Right atrium auricular region (tissue), 2 donors: ENCODE measurements at regions not wholly inside any gene's neighbourhood (a gene's known extent, or its start where the extent isn't known, plus 50 kb on each side); places are given as distances from the start of the nearest gene placed in this dataset.
A peak's percentile ranks its signal among the peaks of the same experiment; 100 is the strongest.

Experiments used
- DNase-seq: peaks from one replicate; pipeline ENCODE4 v3.0.0-alpha.2; 2019; ENCODE audit warnings: low spot score
- H3K27ac ChIP-seq, 2 donors: fragments of 200-600 bp; sonication (generic); 1 replicate in 1 of 2; 2 replicates in 1 of 2; pipeline ENCODE4 v1.5.1; 2016 to 2019
- H3K27me3 ChIP-seq, 2 donors: fragments of 200-600 bp; sonication (generic); one replicate each; pipeline versions ENCODE4 v1.5.1 to v1.6.0; 2017 to 2019
- H3K36me3 ChIP-seq: fragments of 200-600 bp; sonication (generic); one replicate; pipeline ENCODE4 v1.5.1; 2016
- H3K4me1 ChIP-seq, 2 donors: fragments of 200-600 bp; sonication (generic); one replicate each; pipeline versions ENCODE4 v1.5.1 to v1.6.0; 2017 to 2019
- H3K4me3 ChIP-seq, 2 donors: fragments of 200-600 bp; sonication (generic); 1 replicate in 1 of 2; 2 replicates in 1 of 2; pipeline ENCODE4 v1.5.1; 2017 to 2019; ENCODE audit warnings: mild to moderate bottlenecking in 1 of 2, moderate library complexity in 1 of 2
- H3K9me3 ChIP-seq, 2 donors: fragments of 200-600 bp; sonication (generic); one replicate each; pipeline ENCODE4 v1.5.1; 2019
- CTCF ChIP-seq, 2 donors: fragments of 200-600 bp; sonication (generic); IDR thresholded peaks; one replicate each; pipeline ENCODE4 v1.5.1; 2019; ENCODE audit warnings: antibody characterized with exemption in 2 of 2

- H3K27me3 ChIP-seq: no peaks in the 10 kb centered on the region
- H3K4me1 ChIP-seq: peaks cover 0 to 23% of the 10 kb centered on the region in 2 donors
- no peak overlapping the region for H3K27ac ChIP-seq
- H3K4me3 ChIP-seq: no peak overlapping the region
- TF ChIP-seq CTCF (IDR thresholded peaks at IDR 0.05): no peak
- no peak for DNase-seq
- H3K9me3 ChIP-seq: no peaks in the 10 kb centered on the region
- no peaks in the 10 kb centered on the region for H3K36me3 ChIP-seq
Measured at GRCh38 chr2:45244928-45245327, 235.7 kb upstream of the SIX2 start.

GRCh38 chr2:45242161-45242741 is 233.0 kb upstream of the SIX2 start:
- no peaks in the 10 kb centered on the region for H3K27me3 ChIP-seq
- H3K9me3 ChIP-seq: no peaks in the 10 kb centered on the region
- peak overlapping the region; percentile 46 to 70 for H3K27ac ChIP-seq
- no peak overlapping the region for H3K4me3 ChIP-seq
- no peak for TF ChIP-seq CTCF (IDR thresholded peaks at IDR 0.05)
- H3K4me1 ChIP-seq: peaks cover 0 to 30% of the 10 kb centered on the region in 2 donors
- DNase-seq: no peak
- no peaks in the 10 kb centered on the region for H3K36me3 ChIP-seq

- peaks cover 0 to 31% of the 10 kb centered on the region in 2 donors for H3K4me1 ChIP-seq
- no peak for DNase-seq
- TF ChIP-seq CTCF (IDR thresholded peaks at IDR 0.05): no peak
- no peak overlapping the region for H3K4me3 ChIP-seq
- H3K27ac ChIP-seq: peak overlapping the region; percentile 46 to 70
- no peaks in the 10 kb centered on the region for H3K27me3 ChIP-seq
- no peaks in the 10 kb centered on the region for H3K36me3 ChIP-seq
- H3K9me3 ChIP-seq: no peaks in the 10 kb centered on the region
Measured at GRCh38 chr2:45241061-45241561, 231.9 kb upstream of the SIX2 start.

GRCh38 chr2:45237850-45238542 is 228.7 kb upstream of the SIX2 start:
- Histone ChIP-seq H3K36me3 (no peaks in the 10 kb centered on the region), H3K9me3 (no peaks in the 10 kb centered on the region), H3K27me3 (no peaks in the 10 kb centered on the region), H3K4me3 (no peak overlapping the region), H3K4me1 (peaks cover 0 to 31% of the 10 kb centered on the region in 2 donors), H3K27ac (peak overlapping the region in 1 of 2 donors; percentile 27)
- peak; percentile 80 for DNase-seq
- TF ChIP-seq CTCF (IDR thresholded peaks at IDR 0.05): no peak

GRCh38 chr2:45237128-45237527 is 227.9 kb upstream of the SIX2 start:
- peak overlapping the region in 1 of 2 donors; percentile 27 for H3K27ac ChIP-seq

More at GRCh38 chr2:45237128-45237527, 227.9 kb upstream of the SIX2 start:
- H3K27me3 ChIP-seq: no peaks in the 10 kb centered on the region
- H3K9me3 ChIP-seq: no peaks in the 10 kb centered on the region
- no peak for DNase-seq
- no peaks in the 10 kb centered on the region for H3K36me3 ChIP-seq
- H3K4me1 ChIP-seq: peaks cover 0 to 23% of the 10 kb centered on the region in 2 donors
- H3K4me3 ChIP-seq: no peak overlapping the region
- TF ChIP-seq CTCF (IDR thresholded peaks at IDR 0.05): no peak
